ENCODE measurements at regions not wholly inside any gene's neighbourhood (a gene's known extent, or its start where the extent isn't known, plus 50 kb on each side); places are given as distances from the start of the nearest gene placed in this dataset.

GRCh38 chr3:176904506-176904905, 292.8 kb downstream of the TBL1XR1 start:
- H3K9me3 ChIP-seq (ENCODE audit: low read depth): no peaks in the 10 kb centered on the region
- H4K20me1 ChIP-seq (ENCODE audit: insufficient read depth, poor library complexity, severe bottlenecking): no peaks in the 10 kb centered on the region
- H3K27ac ChIP-seq: no peak overlapping the region
- H2AFZ ChIP-seq: no peak overlapping the region
- H3K27me3 ChIP-seq: no peaks in the 10 kb centered on the region
- H3K4me1 ChIP-seq (ENCODE audit: insufficient read depth): peaks cover 3% of the 10 kb centered on the region
- H3K79me2 ChIP-seq: no peaks in the 10 kb centered on the region
- TF ChIP-seq EZH2phosphoT487 (IDR thresholded peaks at IDR 0.05; ENCODE audit: low read depth, severe bottlenecking, unreplicated experiment) (no peak), EZH2 (IDR thresholded peaks at IDR 0.05; ENCODE audit: borderline replicate concordance) (no peak)
- TF ChIP-seq, protein P1, sequence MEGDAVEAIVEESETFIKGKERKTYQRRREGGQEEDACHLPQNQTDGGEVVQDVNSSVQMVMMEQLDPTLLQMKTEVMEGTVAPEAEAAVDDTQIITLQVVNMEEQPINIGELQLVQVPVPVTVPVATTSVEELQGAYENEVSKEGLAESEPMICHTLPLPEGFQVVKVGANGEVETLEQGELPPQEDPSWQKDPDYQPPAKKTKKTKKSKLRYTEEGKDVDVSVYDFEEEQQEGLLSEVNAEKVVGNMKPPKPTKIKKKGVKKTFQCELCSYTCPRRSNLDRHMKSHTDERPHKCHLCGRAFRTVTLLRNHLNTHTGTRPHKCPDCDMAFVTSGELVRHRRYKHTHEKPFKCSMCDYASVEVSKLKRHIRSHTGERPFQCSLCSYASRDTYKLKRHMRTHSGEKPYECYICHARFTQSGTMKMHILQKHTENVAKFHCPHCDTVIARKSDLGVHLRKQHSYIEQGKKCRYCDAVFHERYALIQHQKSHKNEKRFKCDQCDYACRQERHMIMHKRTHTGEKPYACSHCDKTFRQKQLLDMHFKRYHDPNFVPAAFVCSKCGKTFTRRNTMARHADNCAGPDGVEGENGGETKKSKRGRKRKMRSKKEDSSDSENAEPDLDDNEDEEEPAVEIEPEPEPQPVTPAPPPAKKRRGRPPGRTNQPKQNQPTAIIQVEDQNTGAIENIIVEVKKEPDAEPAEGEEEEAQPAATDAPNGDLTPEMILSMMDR (IDR thresholded peaks at IDR 0.05; ENCODE audit: poor library complexity): no peak
- H3K4me3 ChIP-seq: no peak overlapping the region
- H3K9me2 ChIP-seq (replicated peaks; ENCODE audit: insufficient read depth): no peaks in the 10 kb centered on the region
- no peak overlapping the region for H3K4me2 ChIP-seq
- H3K36me3 ChIP-seq (replicated peaks; ENCODE audit: insufficient read depth, low read depth): no peaks in the 10 kb centered on the region
- WGBS (ENCODE audit: low lambda C conversion rate, missing lambda C conversion rate): 77% methylated on average over 4 of the region's 4 CpGs
- no peak for DNase-seq (ENCODE audit: low spot score)

DNA sequence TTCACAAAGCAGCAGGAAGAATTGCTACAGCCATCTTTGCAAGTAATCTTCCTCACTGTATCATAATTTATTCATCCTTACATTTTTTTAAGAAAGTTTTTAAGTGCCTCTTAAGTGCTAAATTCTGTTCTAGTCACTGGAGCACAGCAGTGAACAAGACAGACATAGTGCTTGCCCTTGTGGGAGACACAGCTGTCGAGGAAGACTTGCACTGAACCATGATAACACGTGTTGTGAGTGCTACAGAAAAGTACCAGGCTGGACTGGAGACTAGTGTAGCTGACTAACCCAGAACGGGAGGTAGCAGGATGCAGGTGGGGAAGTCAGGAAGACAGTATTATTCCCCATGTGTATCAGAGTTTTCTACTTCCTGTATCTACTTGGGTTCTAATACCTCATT, 300.6 kb downstream of the TBL1XR1 start:
- Histone ChIP-seq H2AFZ (no peak overlapping the region), H3K79me2 (no peaks in the 10 kb centered on the region), H3K27ac (no peak overlapping the region), H3K4me1 (ENCODE audit: insufficient read depth) (no peaks in the 10 kb centered on the region), H3K9me3 (ENCODE audit: low read depth) (no peaks in the 10 kb centered on the region), H4K20me1 (ENCODE audit: insufficient read depth, poor library complexity, severe bottlenecking) (no peaks in the 10 kb centered on the region), H3K27me3 (peaks cover 4% of the 10 kb centered on the region), H3K9me2 (replicated peaks; ENCODE audit: insufficient read depth) (no peaks in the 10 kb centered on the region), H3K4me3 (no peak overlapping the region), H3K4me2 (no peak overlapping the region), H3K36me3 (replicated peaks; ENCODE audit: insufficient read depth, low read depth) (no peaks in the 10 kb centered on the region)
- DNase-seq (ENCODE audit: low spot score): no peak
- WGBS (ENCODE audit: low lambda C conversion rate, missing lambda C conversion rate): 75% methylated on average over 3 of the region's 3 CpGs
- TF ChIP-seq EZH2 (IDR thresholded peaks at IDR 0.05; ENCODE audit: borderline replicate concordance) (no peak), EZH2phosphoT487 (IDR thresholded peaks at IDR 0.05; ENCODE audit: low read depth, severe bottlenecking, unreplicated experiment) (no peak)
- TF ChIP-seq, protein P1 (IDR thresholded peaks at IDR 0.05; ENCODE audit: poor library complexity): no peak

GRCh38 chr3:176896165-176896564, 301.1 kb downstream of the TBL1XR1 start:
- H3K27ac ChIP-seq: no peak overlapping the region
- no peaks in the 10 kb centered on the region for H3K9me3 ChIP-seq (ENCODE audit: low read depth)
- H3K4me2 ChIP-seq: no peak overlapping the region
- DNase-seq (ENCODE audit: low spot score): no peak
- no peaks in the 10 kb centered on the region for H3K79me2 ChIP-seq
- no peaks in the 10 kb centered on the region for H3K9me2 ChIP-seq (replicated peaks; ENCODE audit: insufficient read depth)
- H2AFZ ChIP-seq: no peak overlapping the region
- WGBS (ENCODE audit: low lambda C conversion rate, missing lambda C conversion rate): 98% methylated on average over 3 of the region's 3 CpGs
- H4K20me1 ChIP-seq (ENCODE audit: insufficient read depth, poor library complexity, severe bottlenecking): no peaks in the 10 kb centered on the region
- H3K4me3 ChIP-seq: no peak overlapping the region
- no peaks in the 10 kb centered on the region for H3K4me1 ChIP-seq (ENCODE audit: insufficient read depth)
- no peaks in the 10 kb centered on the region for H3K36me3 ChIP-seq (replicated peaks; ENCODE audit: insufficient read depth, low read depth)
- TF ChIP-seq, protein P1 (IDR thresholded peaks at IDR 0.05; ENCODE audit: poor library complexity): no peak
- TF ChIP-seq EZH2phosphoT487 (IDR thresholded peaks at IDR 0.05; ENCODE audit: low read depth, severe bottlenecking, unreplicated experiment): no peak
- no peak for TF ChIP-seq EZH2 (IDR thresholded peaks at IDR 0.05; ENCODE audit: borderline replicate concordance)
- H3K27me3 ChIP-seq: peaks cover 4% of the 10 kb centered on the region

DNA sequence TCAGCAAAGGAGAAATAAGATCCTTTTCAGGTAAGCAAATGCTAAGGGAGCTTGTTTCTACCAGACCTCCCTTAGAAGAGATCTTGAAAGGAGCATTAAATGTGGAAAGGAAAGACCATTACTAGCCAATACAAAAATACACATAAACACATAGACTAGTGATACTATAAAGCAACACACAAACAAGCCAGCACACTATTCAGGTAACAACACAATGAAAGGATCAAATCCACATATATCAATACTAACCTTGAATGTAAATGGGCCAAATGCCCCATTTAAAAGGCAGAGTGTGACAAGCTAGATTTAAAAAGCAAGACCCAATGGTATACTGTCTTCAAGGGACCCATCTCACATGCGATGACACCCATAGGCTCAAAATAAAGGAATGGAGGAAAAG, 317.6 kb downstream of the TBL1XR1 start:
- H3K36me3 ChIP-seq (replicated peaks; ENCODE audit: insufficient read depth, low read depth): no peaks in the 10 kb centered on the region
- no peaks in the 10 kb centered on the region for H3K9me2 ChIP-seq (replicated peaks; ENCODE audit: insufficient read depth)
- H3K4me1 ChIP-seq (ENCODE audit: insufficient read depth): no peaks in the 10 kb centered on the region
- no peak for DNase-seq (ENCODE audit: low spot score)
- no peak overlapping the region for H3K4me3 ChIP-seq
- no peak overlapping the region for H3K4me2 ChIP-seq
- H4K20me1 ChIP-seq (ENCODE audit: insufficient read depth, poor library complexity, severe bottlenecking): no peaks in the 10 kb centered on the region
- no peaks in the 10 kb centered on the region for H3K27me3 ChIP-seq
- no peaks in the 10 kb centered on the region for H3K79me2 ChIP-seq
- TF ChIP-seq EZH2 (IDR thresholded peaks at IDR 0.05; ENCODE audit: borderline replicate concordance) (no peak), EZH2phosphoT487 (IDR thresholded peaks at IDR 0.05; ENCODE audit: low read depth, severe bottlenecking, unreplicated experiment) (no peak)
- TF ChIP-seq, protein P1 (IDR thresholded peaks at IDR 0.05; ENCODE audit: poor library complexity): no peak
- WGBS (ENCODE audit: low lambda C conversion rate, missing lambda C conversion rate): 95% methylated on average over 1 of the region's 1 CpG
- H3K9me3 ChIP-seq (ENCODE audit: low read depth): no peaks in the 10 kb centered on the region
- H2AFZ ChIP-seq: no peak overlapping the region
- no peak overlapping the region for H3K27ac ChIP-seq

Measured in hepatocyte (in vitro differentiated cells).